Inferior parietal cortex (tissue), 1 donor: ENCODE measurements at regions not wholly inside any gene's neighbourhood (a gene's known extent, or its start where the extent isn't known, plus 50 kb on each side); places are given as distances from the start of the nearest gene placed in this dataset.
A peak's percentile ranks its signal among the peaks of the same experiment; 100 is the strongest.

Experiments used
- DNase-seq: peaks from one replicate; pipeline ENCODE4 v3.0.0-alpha.2; 2016; ENCODE audit errors: extremely low spot score

GRCh38 chr2:217203086-217203485, 343.2 kb upstream of the TNP1 start:
- no peak for DNase-seq

- DNase-seq, result no peak
Observed at GRCh38 chr2:217199255-217199630, 339.4 kb upstream of the TNP1 start.

GRCh38 chr2:217195658-217196446, 336.0 kb upstream of the TNP1 start:
- no peak for DNase-seq

- no peak for DNase-seq
Observed at GRCh38 chr2:217195016-217195415, 335.2 kb upstream of the TNP1 start.

- DNase-seq, result no peak
Observed at GRCh38 chr2:217193431-217194340, 333.8 kb upstream of the TNP1 start.

GRCh38 chr2:217192366-217192765, 332.5 kb upstream of the TNP1 start:
- peak; percentile 25 for DNase-seq

GRCh38 chr2:217189747-217190146, 329.9 kb upstream of the TNP1 start:
- DNase-seq, result no peak

GRCh38 chr2:217189131-217189530, 329.3 kb upstream of the TNP1 start:
- DNase-seq, result no peak

GRCh38 chr2:217186668-217187159, 326.9 kb upstream of the TNP1 start:
- DNase-seq, result no peak

GRCh38 chr2:217186152-217186551, 326.3 kb upstream of the TNP1 start:
- no peak for DNase-seq

GRCh38 chr2:217185265-217185995, 325.6 kb upstream of the TNP1 start:
- no peak for DNase-seq

- DNase-seq, result no peak
Observed at GRCh38 chr2:217184242-217184641, 324.4 kb upstream of the TNP1 start.

GRCh38 chr2:217183471-217183870, 323.6 kb upstream of the TNP1 start:
- no peak for DNase-seq

- no peak for DNase-seq
Observed at GRCh38 chr2:217182926-217183325, 323.1 kb upstream of the TNP1 start.

- no peak for DNase-seq
Observed at GRCh38 chr2:217181512-217181911, 321.6 kb upstream of the TNP1 start.

GRCh38 chr2:217179854-217180253, 320.0 kb upstream of the TNP1 start:
- DNase-seq, result no peak

- DNase-seq, result no peak
Observed at GRCh38 chr2:217178341-217178740, 318.5 kb upstream of the TNP1 start.

- DNase-seq, result no peak
Observed at GRCh38 chr2:217177720-217178119, 317.9 kb upstream of the TNP1 start.

GRCh38 chr2:217171874-217172273, 312.0 kb upstream of the TNP1 start:
- DNase-seq, result no peak

GRCh38 chr2:217168496-217168895, 308.6 kb upstream of the TNP1 start:
- DNase-seq, result peak; percentile 22

GRCh38 chr2:217167531-217167930, 307.7 kb upstream of the TNP1 start:
- no peak for DNase-seq

- peak; percentile 74 for DNase-seq
Observed at GRCh38 chr2:217166241-217166850, 306.5 kb upstream of the TNP1 start.
